HG02763 (cell line): ENCODE measurements at regions not wholly inside any gene's neighbourhood (a gene's known extent, or its start where the extent isn't known, plus 50 kb on each side); places are given as distances from the start of the nearest gene placed in this dataset.

Experiments used
- ATAC-seq: cut with Tn5 transposase; IDR thresholded peaks from one replicate; pipeline ENCODE4 v1.9.1; 2021; ENCODE audit warnings: mild to moderate bottlenecking, moderate library complexity; ENCODE audit not compliant: unreplicated experiment

- no peak for ATAC-seq
Measured at GRCh38 chr9:105187781-105188180, 56.7 kb upstream of the SLC44A1 start.

GRCh38 chr9:105188746-105189145 lies 55.7 kb upstream of the SLC44A1 start:
- no peak for ATAC-seq

DNA sequence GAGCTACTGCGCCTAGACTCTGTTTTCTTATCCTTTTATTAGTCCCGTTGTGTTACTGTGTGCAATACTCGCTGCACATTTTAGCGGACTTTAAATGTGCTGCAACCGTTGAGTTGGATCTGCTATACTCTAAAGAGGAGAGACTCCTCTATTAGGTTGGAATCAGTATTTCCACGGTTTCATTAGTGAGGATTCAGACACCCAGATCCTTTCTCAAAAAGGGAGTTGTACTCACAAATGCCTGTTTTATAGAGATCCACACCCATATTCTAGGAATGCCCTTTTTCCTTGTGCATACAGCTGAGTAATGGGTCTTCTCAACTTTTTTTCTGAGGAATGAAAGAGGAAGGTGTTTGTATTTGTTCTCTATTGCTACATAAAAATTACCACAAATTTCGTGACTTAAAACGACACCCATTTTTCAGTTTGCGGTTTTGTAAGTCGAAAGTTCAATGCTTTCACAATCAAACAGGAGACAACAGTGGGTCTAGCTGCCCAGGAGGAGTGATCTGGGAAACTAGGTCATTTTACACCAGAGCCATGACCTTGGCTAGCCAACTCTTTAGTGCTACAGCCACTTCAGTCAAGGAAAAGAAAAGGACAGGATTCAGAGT lies 52.8 kb upstream of the SLC44A1 start:
- ATAC-seq: peak; percentile 75

- ATAC-seq: no peak
Measured at GRCh38 chr9:105193560-105193959, 50.9 kb upstream of the SLC44A1 start.

GRCh38 chr9:105194234-105194633 lies 50.2 kb upstream of the SLC44A1 start:
- ATAC-seq: no peak
